Fibroblast of the conjunctiva (primary cell): ENCODE measurements at regions not wholly inside any gene's neighbourhood (a gene's known extent, or its start where the extent isn't known, plus 50 kb on each side); places are given as distances from the start of the nearest gene placed in this dataset.

Experiments
- DNase-seq: peaks from one replicate; pipeline ENCODE4 v3.0.0-alpha.2; 2010; ENCODE audit warnings: low read depth

GRCh38 chr18:55880617-55881016 is 292.6 kb upstream of the TCF4 start:
- no peak for DNase-seq

- DNase-seq, result no peak
These were observed 291.3 kb upstream of the TCF4 start for GRCh38 chr18:55879331-55879730.

- DNase-seq, result no peak
These were observed 290.2 kb upstream of the TCF4 start for GRCh38 chr18:55878224-55878623.

GRCh38 chr18:55877321-55877720 is 289.3 kb upstream of the TCF4 start:
- no peak for DNase-seq

- no peak for DNase-seq
These were observed 288.3 kb upstream of the TCF4 start for GRCh38 chr18:55876254-55876653.

- DNase-seq, result no peak
These were observed 287.4 kb upstream of the TCF4 start for GRCh38 chr18:55875371-55875901.

- no peak for DNase-seq
These were observed 281.8 kb upstream of the TCF4 start for GRCh38 chr18:55869556-55870501.

GRCh38 chr18:55868909-55869308 is 280.9 kb upstream of the TCF4 start:
- no peak for DNase-seq

GRCh38 chr18:55866886-55867285 is 278.9 kb upstream of the TCF4 start:
- DNase-seq, result no peak

- no peak for DNase-seq
These were observed 278.0 kb upstream of the TCF4 start for GRCh38 chr18:55866006-55866405.

- no peak for DNase-seq
These were observed 276.3 kb upstream of the TCF4 start for GRCh38 chr18:55864281-55864680.

GRCh38 chr18:55863876-55864275 is 275.9 kb upstream of the TCF4 start:
- no peak for DNase-seq

GRCh38 chr18:55863391-55863706 is 275.4 kb upstream of the TCF4 start:
- DNase-seq, result no peak

GRCh38 chr18:55862693-55863390 is 274.9 kb upstream of the TCF4 start:
- DNase-seq, result no peak

- no peak for DNase-seq
These were observed 273.3 kb upstream of the TCF4 start for GRCh38 chr18:55861266-55861665.

GRCh38 chr18:55858661-55859515 is 270.9 kb upstream of the TCF4 start:
- DNase-seq, result no peak

- no peak for DNase-seq
These were observed 270.0 kb upstream of the TCF4 start for GRCh38 chr18:55857956-55858355.

GRCh38 chr18:55857409-55857808 is 269.4 kb upstream of the TCF4 start:
- DNase-seq, result no peak

GRCh38 chr18:55856679-55857078 is 268.7 kb upstream of the TCF4 start:
- DNase-seq, result no peak

GRCh38 chr18:55856229-55856628 is 268.2 kb upstream of the TCF4 start:
- no peak for DNase-seq

GRCh38 chr18:55853268-55853667 is 265.3 kb upstream of the TCF4 start:
- no peak for DNase-seq

GRCh38 chr18:55850904-55851303 is 262.9 kb upstream of the TCF4 start:
- DNase-seq, result no peak
